KG1 (cell line): ENCODE measurements at regions not wholly inside any gene's neighbourhood (a gene's known extent, or its start where the extent isn't known, plus 50 kb on each side); places are given as distances from the start of the nearest gene placed in this dataset.

Experiments used
- DNase-seq: peaks from one replicate; lab custom pipeline; 2025; lab: John Stamatoyannopoulos, UW

- no peak for DNase-seq
These were observed 121.8 kb upstream of the TNR start for GRCh38 chr1:175865041-175865766.

GRCh38 chr1:175864625-175865024 is 121.2 kb upstream of the TNR start:
- no peak for DNase-seq

GRCh38 chr1:175864183-175864582 is 120.8 kb upstream of the TNR start:
- no peak for DNase-seq

GRCh38 chr1:175863299-175864050 is 120.1 kb upstream of the TNR start:
- DNase-seq: no peak

- no peak for DNase-seq
These were observed 119.0 kb upstream of the TNR start for GRCh38 chr1:175862408-175862807.

GRCh38 chr1:175861626-175862367 is 118.4 kb upstream of the TNR start:
- DNase-seq: no peak

GRCh38 chr1:175857756-175858155 is 114.4 kb upstream of the TNR start:
- DNase-seq: no peak

- DNase-seq: no peak
These were observed 110.3 kb upstream of the TNR start for GRCh38 chr1:175853681-175854080.

GRCh38 chr1:175851749-175852148 is 108.4 kb upstream of the TNR start:
- no peak for DNase-seq

GRCh38 chr1:175848329-175848728 is 104.9 kb upstream of the TNR start:
- no peak for DNase-seq

- no peak for DNase-seq
These were observed 102.6 kb upstream of the TNR start for GRCh38 chr1:175845985-175846384.

GRCh38 chr1:175845338-175845737 is 101.9 kb upstream of the TNR start:
- DNase-seq: no peak

GRCh38 chr1:175844877-175845276 is 101.5 kb upstream of the TNR start:
- DNase-seq: no peak

GRCh38 chr1:175842550-175842949 is 99.2 kb upstream of the TNR start:
- no peak for DNase-seq

GRCh38 chr1:175841738-175842187 is 98.4 kb upstream of the TNR start:
- no peak for DNase-seq

- DNase-seq: peak; percentile 19
These were observed 97.4 kb upstream of the TNR start for GRCh38 chr1:175840787-175841186.

GRCh38 chr1:175839779-175840669 is 96.6 kb upstream of the TNR start:
- peak; percentile 69 for DNase-seq

GRCh38 chr1:175834597-175834996 is 91.2 kb upstream of the TNR start:
- no peak for DNase-seq

- no peak for DNase-seq
These were observed 90.6 kb upstream of the TNR start for GRCh38 chr1:175833951-175834350.

- DNase-seq: no peak
These were observed 90.1 kb upstream of the TNR start for GRCh38 chr1:175833502-175833901.

GRCh38 chr1:175830500-175830899 is 87.1 kb upstream of the TNR start:
- no peak for DNase-seq

GRCh38 chr1:175829845-175830244 is 86.5 kb upstream of the TNR start:
- DNase-seq: no peak
